ENCODE measurements at regions not wholly inside any gene's neighbourhood (a gene's known extent, or its start where the extent isn't known, plus 50 kb on each side); places are given as distances from the start of the nearest gene placed in this dataset.
"Not testable (repeated sequence)": the region's sequence is repeated elsewhere in the genome, so short reads cannot be mapped to it uniquely, and the experiment has no call there.

GRCh38 chr10:21349912-21350286 is 175.6 kb downstream of the SKIDA1 start:
- in situ Hi-C loops (cut with MboI; ENCODE audit: low pct_unique_long_range_greater_than_20kb in 2 of 9, low sequenced_read_pairs in 9 of 9, unreplicated experiment in 9 of 9) = no loop called here
- Histone ChIP-seq H3K27ac (peak overlapping the region in 1 of 2 donors; percentile 42), H3K4me1 (replicated peaks in 1 of 2) (peaks cover 5 to 8% of the 10 kb centered on the region in 2 donors), H3K4me3 (no peak overlapping the region)
- 10 to 90% (median 61%) methylated on average over 2 to 3 of the region's 3 CpGs; no CpG with 5 or more reads in 1 of the 10 experiments for WGBS, 10 experiments
- peak in 2 of 8 experiments; percentile 13 to 20 for ATAC-seq (replicated peaks in 6 of 8)

- no peak for ATAC-seq (replicated peaks in 6 of 8)
- no peak overlapping the region for H3K4me3 ChIP-seq
- H3K4me1 ChIP-seq (replicated peaks in 1 of 2) = peaks cover 5 to 8% of the 10 kb centered on the region in 2 donors
- in situ Hi-C loops (cut with MboI; ENCODE audit: low pct_unique_long_range_greater_than_20kb in 2 of 9, low sequenced_read_pairs in 9 of 9, unreplicated experiment in 9 of 9) = no loop called here
- no peak overlapping the region for H3K27ac ChIP-seq
- 34 to 100% (median 83%) methylated on average over 1 to 2 of the region's 2 CpGs; no CpG with 5 or more reads in 5 of the 10 experiments for WGBS, 10 experiments
Observed at GRCh38 chr10:21347785-21348170, 177.7 kb downstream of the SKIDA1 start.

DNA sequence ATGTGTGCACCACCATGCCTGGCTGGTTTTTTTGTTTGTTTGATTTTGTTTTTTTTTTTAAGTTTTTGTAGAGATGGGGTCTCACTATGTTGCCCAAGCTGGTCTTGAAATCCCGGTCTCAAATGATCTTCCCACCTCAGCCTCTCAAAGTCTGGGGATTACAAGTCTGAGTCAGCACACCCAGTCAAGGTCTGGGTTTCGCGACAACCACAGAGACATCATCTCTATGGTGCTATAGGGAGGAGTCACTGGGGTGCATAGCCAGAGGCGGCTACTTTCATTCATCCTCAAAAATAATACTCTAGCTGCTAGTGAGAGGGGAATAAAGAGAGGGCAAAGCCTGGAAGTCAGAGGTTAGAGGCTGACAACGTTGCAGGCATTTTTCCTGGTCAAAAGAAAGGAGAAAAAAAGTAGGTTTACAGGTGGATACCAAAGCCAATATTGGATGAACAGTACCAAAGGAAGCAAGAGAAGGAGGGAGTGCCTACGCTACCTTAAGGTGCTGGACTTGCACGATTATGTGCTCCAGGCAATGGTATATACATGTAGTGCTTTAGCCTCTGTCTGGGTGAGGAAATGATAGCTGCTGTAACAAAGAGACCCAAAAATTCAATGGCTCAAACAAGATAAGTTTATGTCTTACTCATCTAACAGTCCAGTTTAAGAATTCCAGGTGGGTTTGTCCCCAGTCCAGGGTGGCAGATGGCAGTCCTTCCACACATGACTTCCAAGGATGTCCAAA is 178.3 kb downstream of the SKIDA1 start:
- in situ Hi-C loops (cut with MboI; ENCODE audit: low pct_unique_long_range_greater_than_20kb in 2 of 9, low sequenced_read_pairs in 9 of 9, unreplicated experiment in 9 of 9) = no loop called here
- H3K4me1 ChIP-seq (replicated peaks in 1 of 2) = peaks cover 5 to 8% of the 10 kb centered on the region in 2 donors
- H3K4me3 ChIP-seq = no peak overlapping the region
- H3K27ac ChIP-seq = no peak overlapping the region
- 63 to 100% (median 85%) methylated on average over 1 to 6 of the region's 7 CpGs; no CpG with 5 or more reads in 2 of the 10 experiments for WGBS, 10 experiments
- ATAC-seq (replicated peaks in 6 of 8) = no peak

- no peak overlapping the region for H3K4me3 ChIP-seq
- H3K4me1 ChIP-seq (replicated peaks in 1 of 2) = no peaks in the 10 kb centered on the region
- H3K27ac ChIP-seq = no peak overlapping the region
- in situ Hi-C loops (cut with MboI; ENCODE audit: low pct_unique_long_range_greater_than_20kb in 2 of 9, low sequenced_read_pairs in 9 of 9, unreplicated experiment in 9 of 9) = no loop called here
- WGBS, 10 experiments = 50 to 100% (median 85%) methylated on average over 1 to 3 of the region's 3 CpGs; no CpG with 5 or more reads in 1 of the 10 experiments
- no peak for ATAC-seq (replicated peaks in 6 of 8)
Observed at GRCh38 chr10:21343087-21343486, 182.4 kb downstream of the SKIDA1 start.

DNA sequence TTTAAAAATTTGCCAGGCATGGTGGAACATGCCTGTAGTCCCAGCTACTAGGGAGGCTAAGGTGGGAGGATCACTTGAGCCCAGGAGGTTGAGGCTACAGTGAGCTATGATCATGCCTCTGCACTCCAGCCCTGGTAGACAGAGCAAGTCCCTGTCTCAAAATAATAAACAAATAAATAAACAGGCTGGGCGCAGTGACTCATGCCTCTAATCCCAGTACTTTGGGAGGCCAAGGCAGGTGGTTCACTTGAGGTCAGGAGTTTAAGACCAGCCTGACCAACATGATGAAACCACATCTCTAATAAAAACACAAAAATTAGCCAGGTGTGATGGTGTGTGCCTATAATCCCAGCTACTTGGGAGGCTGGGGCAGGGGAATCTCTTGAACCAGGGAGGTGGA is 183.0 kb downstream of the SKIDA1 start:
- H3K27ac ChIP-seq; in situ Hi-C loops (cut with MboI; ENCODE audit: low pct_unique_long_range_greater_than_20kb in 2 of 9, low sequenced_read_pairs in 9 of 9, unreplicated experiment in 9 of 9); H3K4me3 ChIP-seq; H3K4me1 ChIP-seq (replicated peaks in 1 of 2); ATAC-seq (replicated peaks in 6 of 8): not testable (repeated sequence)
- WGBS, 10 experiments = 80 to 100% (median 88%) methylated on average over 1 of the region's 1 CpG; no CpG with 5 or more reads in 7 of the 10 experiments

GRCh38 chr10:21340331-21340730 is 185.2 kb downstream of the SKIDA1 start:
- WGBS, 10 experiments = 40 to 96% (median 83%) methylated on average over 1 to 3 of the region's 3 CpGs; no CpG with 5 or more reads in 5 of the 10 experiments
- Histone ChIP-seq H3K4me3 (no peak overlapping the region), H3K4me1 (replicated peaks in 1 of 2) (peaks cover 0 to 3% of the 10 kb centered on the region in 2 donors), H3K27ac (no peak overlapping the region)
- in situ Hi-C loops (cut with MboI; ENCODE audit: low pct_unique_long_range_greater_than_20kb in 2 of 9, low sequenced_read_pairs in 9 of 9, unreplicated experiment in 9 of 9) = no loop called here
- ATAC-seq (replicated peaks in 6 of 8) = no peak

DNA sequence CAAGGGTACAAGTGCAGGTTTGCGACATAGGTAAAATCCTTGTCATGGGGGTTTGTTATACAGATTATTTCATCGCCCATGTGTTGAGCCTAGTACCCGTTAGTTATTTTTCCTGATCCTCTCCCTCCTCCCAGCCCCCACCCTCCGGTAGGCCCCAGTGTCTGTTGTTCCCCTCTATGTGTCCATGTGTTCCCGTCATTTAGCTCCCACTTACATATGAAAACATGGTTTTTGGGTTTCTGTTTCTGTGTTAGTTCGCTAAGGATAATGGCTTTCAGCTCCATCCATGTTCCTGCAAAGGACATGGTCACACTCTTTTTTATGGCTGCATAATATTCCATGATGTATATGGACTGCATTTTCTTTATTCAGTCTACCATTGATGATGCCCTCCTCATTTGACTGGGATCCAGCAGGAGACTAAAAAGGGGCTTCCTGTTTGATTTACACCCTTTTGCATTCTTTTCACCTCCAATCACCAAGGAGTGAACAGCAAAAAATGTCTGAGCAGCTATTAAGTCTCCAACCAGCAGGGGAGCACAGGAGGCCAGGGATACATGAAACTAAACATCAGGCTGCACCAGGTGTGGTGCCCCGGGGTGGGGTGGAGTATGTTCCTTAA is 188.2 kb downstream of the SKIDA1 start:
- 40 to 93% (median 73%) methylated on average over 1 to 6 of the region's 7 CpGs; no CpG with 5 or more reads in 1 of the 10 experiments for WGBS, 10 experiments
- Histone ChIP-seq H3K4me3 (no peak overlapping the region), H3K4me1 (replicated peaks in 1 of 2) (peaks cover 0 to 3% of the 10 kb centered on the region in 2 donors), H3K27ac (no peak overlapping the region)
- ATAC-seq (replicated peaks in 6 of 8) = peak in 2 of 8 experiments; percentile 4 to 12
- in situ Hi-C loops (cut with MboI; ENCODE audit: low pct_unique_long_range_greater_than_20kb in 2 of 9, low sequenced_read_pairs in 9 of 9, unreplicated experiment in 9 of 9) = no loop called here

- ATAC-seq (replicated peaks in 6 of 8) = peak; percentile 75 to 96 (median 92)
- Histone ChIP-seq H3K27ac (peak overlapping the region in 1 of 2 donors; percentile 10), H3K4me1 (replicated peaks in 1 of 2) (peaks cover 0 to 3% of the 10 kb centered on the region in 2 donors), H3K4me3 (no peak overlapping the region)
- in situ Hi-C loops (cut with MboI; ENCODE audit: low pct_unique_long_range_greater_than_20kb in 2 of 9, low sequenced_read_pairs in 9 of 9, unreplicated experiment in 9 of 9) = no loop called here
- WGBS, 10 experiments = 0 to 54% (median 10%) methylated on average over 1 to 5 of the region's 8 CpGs; no CpG with 5 or more reads in 1 of the 10 experiments
Observed at GRCh38 chr10:21336476-21337170, 188.9 kb downstream of the SKIDA1 start.

DNA sequence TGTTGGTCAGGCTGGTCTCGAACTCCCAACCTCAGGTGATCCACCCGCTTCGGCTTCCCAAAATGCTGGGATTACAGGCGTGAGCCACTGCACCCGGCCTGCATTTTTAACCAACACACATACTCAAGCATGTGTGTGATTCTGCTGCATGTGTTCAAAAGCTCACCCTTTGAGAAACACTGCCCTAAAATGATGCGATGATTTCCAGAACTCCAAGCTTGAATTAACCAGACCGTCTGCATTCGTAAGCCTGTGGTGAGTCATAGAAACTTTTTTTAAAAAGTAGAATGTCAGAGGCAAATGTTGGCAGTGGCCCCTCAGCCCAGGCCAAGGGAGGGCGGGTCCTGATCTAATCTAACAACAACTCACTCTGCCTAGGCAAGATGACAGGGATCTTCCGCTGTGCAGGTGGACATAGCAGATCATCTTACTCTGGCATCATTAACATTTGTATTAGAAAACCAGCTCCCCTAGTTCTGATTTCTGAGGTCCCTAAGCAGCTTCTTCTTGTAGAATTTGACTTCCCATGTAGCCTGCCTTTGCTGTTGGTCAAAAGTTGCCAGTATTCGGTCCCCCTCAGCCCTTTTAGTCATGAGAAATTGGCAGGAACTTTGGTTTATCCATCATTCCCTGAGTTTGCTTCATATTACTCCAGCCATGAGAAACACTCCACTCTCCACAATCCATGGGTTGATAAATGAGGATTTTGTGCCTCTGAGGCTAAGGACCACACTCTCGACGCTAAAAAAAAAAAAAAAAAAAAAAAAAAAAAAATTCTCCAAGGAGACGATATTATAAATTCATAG is 190.4 kb downstream of the SKIDA1 start:
- Histone ChIP-seq H3K27ac (no peak overlapping the region), H3K4me3 (no peak overlapping the region), H3K4me1 (replicated peaks in 1 of 2) (peaks cover 0 to 3% of the 10 kb centered on the region in 2 donors)
- in situ Hi-C loops (cut with MboI; ENCODE audit: low pct_unique_long_range_greater_than_20kb in 2 of 9, low sequenced_read_pairs in 9 of 9, unreplicated experiment in 9 of 9) = no loop called here
- WGBS, 10 experiments = 6 to 100% (median 83%) methylated on average over 1 to 11 of the region's 14 CpGs; no CpG with 5 or more reads in 1 of the 10 experiments
- ATAC-seq (replicated peaks in 6 of 8) = peak; percentile 36 to 80 (median 64)

- no peak overlapping the region for H3K27ac ChIP-seq
- peaks cover 0 to 8% of the 10 kb centered on the region in 2 donors for H3K4me1 ChIP-seq (replicated peaks in 1 of 2)
- ATAC-seq (replicated peaks in 6 of 8) = no peak
- in situ Hi-C loops (cut with MboI; ENCODE audit: low pct_unique_long_range_greater_than_20kb in 2 of 9, low sequenced_read_pairs in 9 of 9, unreplicated experiment in 9 of 9) = no loop called here
- WGBS, 10 experiments = 38 to 100% (median 86%) methylated on average over 2 to 6 of the region's 6 CpGs
- H3K4me3 ChIP-seq = no peak overlapping the region
Observed at GRCh38 chr10:21330628-21331020, 194.9 kb downstream of the SKIDA1 start.

DNA sequence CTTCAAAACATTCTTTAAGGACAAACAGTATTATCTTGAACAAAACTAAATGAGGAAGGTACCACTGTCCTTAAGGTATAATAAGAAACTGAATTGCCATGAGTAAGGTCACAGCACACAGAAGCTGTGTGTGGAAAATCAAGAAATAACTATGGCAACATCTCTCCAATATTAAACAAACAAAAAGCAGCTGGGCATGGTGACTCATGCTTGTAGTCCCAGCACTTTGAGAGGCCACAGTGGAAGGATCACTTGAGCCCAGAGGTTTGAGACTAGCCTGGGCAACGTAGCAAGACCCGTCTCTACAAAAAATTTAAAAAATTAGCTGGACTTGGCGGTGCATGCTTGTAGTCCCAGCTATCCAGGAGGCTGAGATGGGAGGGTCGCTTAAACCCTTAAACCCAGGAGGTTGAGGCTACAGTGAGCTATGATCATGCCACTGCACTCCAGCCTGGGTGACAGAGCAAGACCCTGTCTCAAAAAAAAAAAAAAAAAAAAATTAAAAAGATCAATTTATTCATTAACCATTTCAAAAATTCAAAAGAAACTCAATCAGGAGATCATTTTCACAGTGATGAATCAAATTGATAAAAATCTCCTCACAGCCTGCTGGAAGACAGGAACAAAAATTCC is 195.4 kb downstream of the SKIDA1 start:
- ATAC-seq (replicated peaks in 6 of 8) = peak in 3 of 8 experiments; percentile 79 to 88 (median 84)
- in situ Hi-C loops (cut with MboI; ENCODE audit: low pct_unique_long_range_greater_than_20kb in 2 of 9, low sequenced_read_pairs in 9 of 9, unreplicated experiment in 9 of 9) = no loop called here
- 20 to 100% (median 89%) methylated on average over 1 to 4 of the region's 4 CpGs; no CpG with 5 or more reads in 3 of the 10 experiments for WGBS, 10 experiments
- Histone ChIP-seq H3K4me1 (replicated peaks in 1 of 2) (peaks cover 0 to 8% of the 10 kb centered on the region in 2 donors), H3K4me3 (no peak overlapping the region), H3K27ac (no peak overlapping the region)

DNA sequence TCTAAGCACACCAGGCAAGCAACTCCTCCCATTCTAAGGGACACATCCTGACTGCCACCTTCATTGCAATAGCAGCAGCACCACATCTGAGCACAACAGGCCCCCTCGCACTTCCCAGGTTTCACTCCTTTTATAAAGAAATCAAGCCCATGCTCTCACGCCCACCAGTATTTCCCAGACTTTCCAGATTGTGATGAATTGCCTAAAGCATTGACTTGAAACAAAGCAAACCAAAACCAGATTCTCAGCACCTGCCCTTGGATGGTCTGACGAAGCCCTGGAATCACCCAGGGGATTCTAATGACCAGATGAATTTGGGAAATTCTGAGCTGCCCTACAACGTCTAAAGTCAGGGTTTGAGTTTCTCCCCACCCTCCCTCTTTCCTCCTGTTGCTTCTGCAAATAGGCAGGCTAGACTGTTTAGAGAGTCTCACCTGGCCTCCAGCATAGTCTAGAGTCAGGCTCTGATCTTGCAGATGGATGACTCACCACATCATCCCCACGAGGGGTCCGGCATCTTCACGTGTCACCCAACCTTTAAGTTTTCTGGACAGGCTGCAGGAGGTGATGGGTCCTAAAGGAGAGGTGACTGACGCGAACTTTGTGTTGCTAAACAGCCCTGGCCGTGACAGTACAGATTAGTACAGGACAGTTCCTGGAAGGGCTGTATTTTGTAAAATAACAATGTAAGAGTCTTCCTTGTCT is 198.0 kb downstream of the SKIDA1 start:
- WGBS, 10 experiments = 40 to 97% (median 74%) methylated on average over 1 to 9 of the region's 10 CpGs
- Histone ChIP-seq H3K27ac (no peak overlapping the region), H3K4me3 (no peak overlapping the region), H3K4me1 (replicated peaks in 1 of 2) (peaks cover 0 to 8% of the 10 kb centered on the region in 2 donors)
- no peak for ATAC-seq (replicated peaks in 6 of 8)
- in situ Hi-C loops (cut with MboI; ENCODE audit: low pct_unique_long_range_greater_than_20kb in 2 of 9, low sequenced_read_pairs in 9 of 9, unreplicated experiment in 9 of 9) = no loop called here
